ENCODE measurements at regions not wholly inside any gene's neighbourhood (a gene's known extent, or its start where the extent isn't known, plus 50 kb on each side); places are given as distances from the start of the nearest gene placed in this dataset.
"Not testable (repeated sequence)": the region's sequence is repeated elsewhere in the genome, so short reads cannot be mapped to it uniquely, and the experiment has no call there.

- DNase-seq (ENCODE audit: low read depth): no peak
Measured at GRCh38 chr4:148542922-148543623, 100.9 kb upstream of the NR3C2 start.

- no peak for DNase-seq (ENCODE audit: low read depth)
Measured at GRCh38 chr4:148540622-148541326, 98.6 kb upstream of the NR3C2 start.

GRCh38 chr4:148539387-148539786 is 97.2 kb upstream of the NR3C2 start:
- DNase-seq (ENCODE audit: low read depth): no peak

GRCh38 chr4:148533851-148534250 is 91.6 kb upstream of the NR3C2 start:
- not testable (repeated sequence) for DNase-seq (ENCODE audit: low read depth)

- peak; percentile 6 for DNase-seq (ENCODE audit: low read depth)
Measured at GRCh38 chr4:148530114-148530513, 87.9 kb upstream of the NR3C2 start.

- DNase-seq (ENCODE audit: low read depth): no peak
Measured at GRCh38 chr4:148527571-148527970, 85.4 kb upstream of the NR3C2 start.

GRCh38 chr4:148522995-148523394 is 80.8 kb upstream of the NR3C2 start:
- no peak for DNase-seq (ENCODE audit: low read depth)

GRCh38 chr4:148515248-148515647 is 73.0 kb upstream of the NR3C2 start:
- peak; percentile 14 for DNase-seq (ENCODE audit: low read depth)

- no peak for DNase-seq (ENCODE audit: low read depth)
Measured at GRCh38 chr4:148514581-148514980, 72.4 kb upstream of the NR3C2 start.

GRCh38 chr4:148514041-148514440 is 71.8 kb upstream of the NR3C2 start:
- DNase-seq (ENCODE audit: low read depth): no peak

- no peak for DNase-seq (ENCODE audit: low read depth)
Measured at GRCh38 chr4:148510211-148510610, 68.0 kb upstream of the NR3C2 start.

- no peak for DNase-seq (ENCODE audit: low read depth)
Measured at GRCh38 chr4:148503681-148504080, 61.5 kb upstream of the NR3C2 start.

GRCh38 chr4:148497258-148497657 is 55.0 kb upstream of the NR3C2 start:
- DNase-seq (ENCODE audit: low read depth): no peak

- no peak for DNase-seq (ENCODE audit: low read depth)
Measured at GRCh38 chr4:148495463-148495862, 53.2 kb upstream of the NR3C2 start.

Data from stromal cell of bone marrow (primary cell).